ENCODE measurements at regions not wholly inside any gene's neighbourhood (a gene's known extent, or its start where the extent isn't known, plus 50 kb on each side); places are given as distances from the start of the nearest gene placed in this dataset.

DNA sequence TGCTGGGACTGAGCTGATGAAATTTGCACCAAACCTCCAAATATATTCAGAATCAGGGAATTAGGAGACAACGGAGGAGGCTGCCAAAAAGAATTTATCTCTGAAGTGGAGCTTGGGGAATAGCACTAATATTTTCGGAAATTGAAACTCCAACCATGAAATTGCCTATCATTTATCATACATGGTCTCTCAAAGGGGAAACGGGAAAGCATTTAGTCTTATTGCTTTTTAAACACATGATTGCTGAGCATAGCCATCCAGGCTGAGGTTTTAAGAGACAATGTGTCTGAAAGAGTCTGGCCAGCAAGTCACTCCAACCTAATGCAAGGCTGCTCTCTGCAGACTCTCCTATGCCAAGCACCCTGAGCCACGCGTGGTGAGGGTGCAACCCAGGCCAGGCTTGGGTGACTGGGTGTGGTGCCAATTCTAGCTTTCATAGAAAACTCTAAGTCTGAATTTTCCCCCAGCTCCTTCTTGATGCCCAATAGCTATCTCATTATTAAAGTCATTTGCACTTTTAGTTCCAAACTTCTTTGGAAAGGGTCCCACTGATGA, 200.2 kb downstream of the RPLP1 start:
- DNase-seq (ENCODE audit: low read depth in 4 of 4, low spot score in 3 of 4) = no peak

- no peak for DNase-seq (ENCODE audit: low read depth in 4 of 4, low spot score in 3 of 4)
Measured at GRCh38 chr15:69653306-69653705, 200.7 kb downstream of the RPLP1 start.

- no peak for DNase-seq (ENCODE audit: low read depth in 4 of 4, low spot score in 3 of 4)
Measured at GRCh38 chr15:69653846-69654245, 201.2 kb downstream of the RPLP1 start.

- no peak for DNase-seq (ENCODE audit: low read depth in 4 of 4, low spot score in 3 of 4)
Measured at GRCh38 chr15:69656271-69657030, 203.8 kb downstream of the RPLP1 start.

- no peak for DNase-seq (ENCODE audit: low read depth in 4 of 4, low spot score in 3 of 4)
Measured at GRCh38 chr15:69657626-69658025, 205.0 kb downstream of the RPLP1 start.

DNA sequence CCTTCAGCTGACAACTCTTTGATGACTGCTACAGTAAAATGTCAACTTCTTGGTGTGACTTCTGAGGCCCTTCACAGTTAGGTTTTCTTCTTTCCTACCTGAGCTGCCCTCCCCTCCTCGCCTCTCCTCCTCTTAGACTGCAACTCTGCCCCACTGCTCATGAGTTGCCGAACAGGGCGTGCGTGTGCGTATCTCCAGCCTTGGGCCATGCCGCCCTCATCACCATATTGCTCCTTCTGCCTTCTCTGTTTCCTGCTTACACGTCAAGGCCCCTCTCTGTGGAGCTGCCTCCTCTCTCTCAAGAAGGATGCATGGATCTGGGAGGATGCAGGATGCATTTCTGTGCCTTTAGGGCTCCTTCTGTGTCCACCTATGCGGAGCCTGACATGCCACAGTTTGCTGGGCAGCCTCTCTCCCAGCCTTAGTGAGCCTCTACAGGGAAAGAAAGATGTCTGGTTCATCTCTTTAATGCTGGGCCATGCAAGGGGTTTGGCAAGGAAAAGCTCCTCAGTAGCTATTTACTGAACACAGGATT, 205.9 kb downstream of the RPLP1 start:
- DNase-seq (ENCODE audit: low read depth in 4 of 4, low spot score in 3 of 4) = no peak

DNA sequence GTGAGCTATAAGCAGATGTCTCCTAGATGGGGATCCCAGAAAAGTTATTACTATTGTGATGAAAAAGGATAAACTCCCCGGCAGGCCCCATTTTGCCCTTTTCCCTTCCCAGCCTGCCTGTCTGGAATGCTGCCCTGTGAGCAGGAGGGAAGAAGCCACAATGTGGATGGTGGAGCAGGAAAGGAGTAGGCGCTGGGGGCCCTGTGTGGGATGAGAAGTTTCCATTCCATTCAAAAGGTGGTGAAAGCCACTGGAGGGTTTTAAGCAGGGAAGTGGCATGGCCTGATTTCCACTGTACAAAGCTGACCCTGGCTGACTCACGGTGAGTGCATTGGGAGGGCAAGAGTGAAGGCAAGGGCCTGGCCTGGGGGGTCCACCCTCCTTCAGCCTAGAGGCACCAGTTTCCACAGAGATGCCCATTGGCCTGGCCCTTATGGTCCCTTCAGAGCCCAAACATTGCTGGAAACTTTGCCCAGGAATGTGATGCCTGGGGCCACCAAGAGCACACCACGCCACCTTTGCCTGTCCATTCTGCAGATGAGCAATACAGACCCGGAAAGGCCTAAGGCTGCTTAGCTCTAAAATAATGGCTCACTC, 206.9 kb downstream of the RPLP1 start:
- DNase-seq (ENCODE audit: low read depth in 4 of 4, low spot score in 3 of 4) = no peak

- DNase-seq (ENCODE audit: low read depth in 4 of 4, low spot score in 3 of 4) = no peak
Measured at GRCh38 chr15:69660114-69660513, 207.5 kb downstream of the RPLP1 start.

- no peak for DNase-seq (ENCODE audit: low read depth in 4 of 4, low spot score in 3 of 4)
Measured at GRCh38 chr15:69660658-69661405, 208.2 kb downstream of the RPLP1 start.

DNA sequence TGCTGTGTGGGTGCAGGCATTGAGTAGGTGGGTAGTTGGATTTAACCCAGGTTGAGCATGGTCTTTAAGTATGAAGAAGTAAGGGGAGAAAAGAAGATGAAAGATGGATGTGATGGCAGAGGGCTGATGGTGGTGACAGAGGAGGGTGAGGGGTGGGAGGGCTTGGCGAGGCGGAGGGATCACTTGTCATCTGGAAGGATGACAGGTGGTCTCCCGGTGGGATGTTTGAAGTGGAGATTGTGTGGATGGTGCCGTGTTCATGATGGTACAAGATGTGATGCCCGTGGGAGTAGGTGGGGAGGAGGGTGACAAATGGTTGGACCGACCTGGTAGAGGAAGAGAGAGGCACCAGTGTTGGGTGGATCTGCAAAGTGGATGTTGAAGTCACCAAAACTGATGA, 208.8 kb downstream of the RPLP1 start:
- DNase-seq (ENCODE audit: low read depth in 4 of 4, low spot score in 3 of 4) = no peak

- DNase-seq (ENCODE audit: low read depth in 4 of 4, low spot score in 3 of 4) = no peak
Measured at GRCh38 chr15:69661871-69662644, 209.4 kb downstream of the RPLP1 start.

DNA sequence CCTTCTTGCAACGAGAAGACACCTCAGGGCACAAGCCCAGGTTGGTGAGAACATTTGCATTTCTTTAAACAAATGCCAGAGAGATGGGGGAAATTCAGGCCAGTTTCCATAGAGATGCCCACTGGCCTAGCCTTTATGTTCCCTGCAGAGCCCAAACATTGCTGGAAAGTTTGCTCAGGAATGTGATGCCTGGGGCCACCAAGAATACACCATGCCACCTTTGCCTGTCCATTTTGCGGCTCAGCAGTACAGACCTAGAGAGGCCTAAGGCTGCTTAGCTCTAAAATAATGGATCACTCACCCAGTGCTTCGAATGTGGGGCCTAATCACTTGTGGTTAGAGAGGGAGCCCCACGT, 210.0 kb downstream of the RPLP1 start:
- DNase-seq (ENCODE audit: low read depth in 4 of 4, low spot score in 3 of 4) = no peak

GRCh38 chr15:69663441-69663840, 210.8 kb downstream of the RPLP1 start:
- DNase-seq (ENCODE audit: low read depth in 4 of 4, low spot score in 3 of 4) = no peak

DNA sequence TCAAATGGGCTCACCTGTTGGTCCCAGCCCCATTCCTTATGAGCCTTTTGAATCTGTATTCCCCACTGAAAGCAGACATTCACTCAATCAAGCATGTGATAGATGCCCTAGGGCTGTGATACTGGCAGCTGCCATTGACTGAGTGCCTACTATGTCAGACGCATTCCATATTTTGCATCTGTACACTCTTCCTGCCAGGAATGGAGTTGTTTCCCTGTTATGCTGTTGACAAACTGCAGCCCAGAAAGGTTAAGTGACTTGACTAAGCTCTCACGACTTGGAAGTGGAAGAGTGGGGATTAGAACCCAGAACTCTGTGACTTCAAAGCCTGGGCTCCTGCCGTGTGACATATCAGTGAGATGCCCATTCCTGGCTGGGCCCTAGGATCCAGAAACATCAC, 211.4 kb downstream of the RPLP1 start:
- DNase-seq (ENCODE audit: low read depth in 4 of 4, low spot score in 3 of 4) = no peak

- DNase-seq (ENCODE audit: low read depth in 4 of 4, low spot score in 3 of 4) = no peak
Measured at GRCh38 chr15:69664572-69665571, 212.3 kb downstream of the RPLP1 start.

DNA sequence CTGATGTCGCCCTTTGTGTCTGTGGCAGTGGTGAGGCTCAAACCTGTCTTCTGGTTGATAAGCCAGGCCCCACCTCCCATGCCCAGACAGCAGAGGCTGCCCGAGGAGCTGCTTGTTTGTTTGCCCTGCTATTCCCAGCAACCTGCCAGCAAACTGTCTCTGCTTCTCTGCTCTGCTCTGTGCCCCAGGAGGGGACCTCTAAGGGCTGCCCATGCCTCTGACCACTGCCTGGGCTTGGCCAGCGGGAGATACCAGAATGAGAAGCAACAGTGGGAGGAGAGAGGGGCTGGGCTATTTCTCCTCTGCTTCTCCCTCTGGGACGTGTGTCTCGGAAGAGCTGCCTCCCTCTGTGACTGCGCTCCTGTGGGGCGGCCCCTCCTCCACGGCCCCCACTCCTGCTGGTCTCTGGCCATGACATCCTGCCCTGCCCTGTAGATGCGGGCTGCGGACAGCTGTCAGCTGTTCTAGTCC, 213.1 kb downstream of the RPLP1 start:
- DNase-seq (ENCODE audit: low read depth in 4 of 4, low spot score in 3 of 4) = no peak

- no peak for DNase-seq (ENCODE audit: low read depth in 4 of 4, low spot score in 3 of 4)
Measured at GRCh38 chr15:69666441-69666882, 213.8 kb downstream of the RPLP1 start.

- DNase-seq (ENCODE audit: low read depth in 4 of 4, low spot score in 3 of 4) = no peak
Measured at GRCh38 chr15:69666921-69667811, 214.5 kb downstream of the RPLP1 start.

All from right renal pelvis (tissue), 4 donors.